ENCODE measurements at regions not wholly inside any gene's neighbourhood (a gene's known extent, or its start where the extent isn't known, plus 50 kb on each side); places are given as distances from the start of the nearest gene placed in this dataset.

DNA sequence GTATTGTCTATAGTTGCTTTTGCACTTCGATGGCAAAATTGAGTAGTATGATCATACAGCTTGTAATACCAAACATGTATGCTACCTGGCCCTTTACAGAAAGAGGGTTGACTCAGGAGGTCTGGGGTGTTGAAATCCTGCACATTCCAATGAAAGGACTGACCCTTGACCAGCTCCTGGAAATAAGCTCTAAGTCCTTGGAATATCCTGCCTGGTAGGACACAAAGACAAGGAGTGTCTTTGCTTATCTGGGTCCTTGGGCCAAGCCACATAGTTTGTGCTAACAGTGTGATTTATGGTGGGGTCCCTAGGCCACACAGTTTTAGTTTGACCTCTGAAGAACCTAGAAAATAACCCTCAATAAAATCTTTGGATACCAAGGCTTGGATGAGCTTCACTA, 89.3 kb upstream of the FTMT start:
- H2AK5ac ChIP-seq (ENCODE audit: low read depth, low read length), result no peak overlapping the region
- no peak overlapping the region for H4K91ac ChIP-seq (ENCODE audit: insufficient read depth, low read depth, low read length)
- ATAC-seq (ENCODE audit: low read depth) (no peak), DNase-seq (no peak)
- H3K4ac ChIP-seq (ENCODE audit: low read depth, low read length), result no peak overlapping the region
- H2AFZ ChIP-seq (replicated peaks; ENCODE audit: low read length, poor library complexity), result no peak overlapping the region
- H3K56ac ChIP-seq (ENCODE audit: extremely low read depth, insufficient read depth, low read length), result no peak overlapping the region; the same call in 1 of the 2 replicates
- ChIA-PET CTCF (no interaction called here), POLR2A (ENCODE audit: unreplicated experiment) (no interaction called here)
- no peak overlapping the region for H3K9ac ChIP-seq (ENCODE audit: low read depth, low read length)
- no peak overlapping the region for H2BK120ac ChIP-seq (ENCODE audit: low read depth, low read length)
- BruUV-seq (replicated peaks), result no TSS peak
- H4K5ac ChIP-seq (ENCODE audit: low read depth, low read length), result no peak overlapping the region
- H4K20me1 ChIP-seq (ENCODE audit: insufficient read depth, low read length), result no peaks in the 10 kb centered on the region
- H3K36me3 ChIP-seq (ENCODE audit: control insufficient read depth, insufficient read depth, low read length), result no peaks in the 10 kb centered on the region
- no peak overlapping the region for H4K8ac ChIP-seq (ENCODE audit: low read depth in 2 of 2, low read length in 2 of 2)
- no peaks in the 10 kb centered on the region for H3K79me1 ChIP-seq (ENCODE audit: low read depth in 1 of 2, low read length in 2 of 2)
- H3K4me3 ChIP-seq (ENCODE audit: insufficient read depth, low read depth, low read length), result no peak overlapping the region
- H3K9me3 ChIP-seq (ENCODE audit: control insufficient read depth, insufficient read depth, low read length), result no peaks in the 10 kb centered on the region
- in situ Hi-C loops (cut with MboI; ENCODE audit: low sequenced_read_pairs) (no loop called here), dilution Hi-C loops (cut with HindIII; ENCODE audit: low sequenced_read_pairs, unreplicated experiment) (no loop called here), intact Hi-C loops (cut with micrococcal nuclease) (no loop called here)
- H3K4me2 ChIP-seq (ENCODE audit: low read depth, low read length), result no peak overlapping the region
- TF ChIP-seq NFE2L2 (IDR thresholded peaks at IDR 0.05; ENCODE audit: low read depth, low read length) (no peak), SMC3 (IDR thresholded peaks at IDR 0.05; ENCODE audit: low read depth, low read length) (no peak), POLR2A (IDR thresholded peaks at IDR 0.05; ENCODE audit: low read depth, low read length) (no peak), CHD1 (IDR thresholded peaks at IDR 0.05; ENCODE audit: low read depth, low read length) (no peak), FOS (IDR thresholded peaks at IDR 0.05; ENCODE audit: low read depth, low read length) (no peak), RFX5 (IDR thresholded peaks at IDR 0.05; ENCODE audit: low read depth, low read length) (no peak), RAD21 (IDR thresholded peaks at IDR 0.05; ENCODE audit: low read length) (no peak), MAFK (IDR thresholded peaks at IDR 0.05; ENCODE audit: low read depth, low read length) (no peak), RCOR1 (IDR thresholded peaks at IDR 0.05; ENCODE audit: insufficient replicate concordance, low read length) (no peak), MAZ (IDR thresholded peaks at IDR 0.05; ENCODE audit: borderline replicate concordance, low read depth, low read length) (no peak), USF2 (IDR thresholded peaks at IDR 0.05; ENCODE audit: low read depth, low read length) (no peak), BHLHE40 (IDR thresholded peaks at IDR 0.05; ENCODE audit: low read depth, low read length) (no peak), ELK1 (IDR thresholded peaks at IDR 0.05; ENCODE audit: borderline replicate concordance, low read depth, low read length) (no peak), CEBPB (IDR thresholded peaks at IDR 0.05; ENCODE audit: low read depth, low read length) (no peak), MXI1 (IDR thresholded peaks at IDR 0.05; ENCODE audit: borderline replicate concordance, low read depth, low read length) (no peak)
- TF ChIP-seq, protein P1, sequence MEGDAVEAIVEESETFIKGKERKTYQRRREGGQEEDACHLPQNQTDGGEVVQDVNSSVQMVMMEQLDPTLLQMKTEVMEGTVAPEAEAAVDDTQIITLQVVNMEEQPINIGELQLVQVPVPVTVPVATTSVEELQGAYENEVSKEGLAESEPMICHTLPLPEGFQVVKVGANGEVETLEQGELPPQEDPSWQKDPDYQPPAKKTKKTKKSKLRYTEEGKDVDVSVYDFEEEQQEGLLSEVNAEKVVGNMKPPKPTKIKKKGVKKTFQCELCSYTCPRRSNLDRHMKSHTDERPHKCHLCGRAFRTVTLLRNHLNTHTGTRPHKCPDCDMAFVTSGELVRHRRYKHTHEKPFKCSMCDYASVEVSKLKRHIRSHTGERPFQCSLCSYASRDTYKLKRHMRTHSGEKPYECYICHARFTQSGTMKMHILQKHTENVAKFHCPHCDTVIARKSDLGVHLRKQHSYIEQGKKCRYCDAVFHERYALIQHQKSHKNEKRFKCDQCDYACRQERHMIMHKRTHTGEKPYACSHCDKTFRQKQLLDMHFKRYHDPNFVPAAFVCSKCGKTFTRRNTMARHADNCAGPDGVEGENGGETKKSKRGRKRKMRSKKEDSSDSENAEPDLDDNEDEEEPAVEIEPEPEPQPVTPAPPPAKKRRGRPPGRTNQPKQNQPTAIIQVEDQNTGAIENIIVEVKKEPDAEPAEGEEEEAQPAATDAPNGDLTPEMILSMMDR (conservative IDR thresholded peaks at IDR 0.05; ENCODE audit: low read depth, low read length), result no peak
- no peak overlapping the region for H2BK15ac ChIP-seq (ENCODE audit: low read depth, low read length)
- H2BK5ac ChIP-seq (ENCODE audit: low read depth, low read length, poor library complexity, severe bottlenecking), result no peak overlapping the region
- no peaks in the 10 kb centered on the region for H3K4me1 ChIP-seq (ENCODE audit: control insufficient read depth, insufficient read depth, low read length)
- H2BK20ac ChIP-seq (ENCODE audit: low read depth, low read length), result no peak overlapping the region
- H3K27me3 ChIP-seq (ENCODE audit: control insufficient read depth, insufficient read depth, low read length), result no peaks in the 10 kb centered on the region
- no peak overlapping the region for H3K27ac ChIP-seq (ENCODE audit: insufficient read depth, low read length)
- no peak overlapping the region for H3K14ac ChIP-seq (replicated peaks; ENCODE audit: low read depth, low read length)
- H3K23ac ChIP-seq (ENCODE audit: low read depth, low read length), result no peak overlapping the region
- no CpG with 5 or more reads among the region's 1 CpG for WGBS, 2 experiments (ENCODE audit: extremely low coverage in 2 of 2, insufficient read length in 1 of 2)
- H3K18ac ChIP-seq (ENCODE audit: low read depth, low read length), result no peak overlapping the region
- no peaks in the 10 kb centered on the region for H3K9me1 ChIP-seq (ENCODE audit: insufficient read depth, low read length)
- H2AK9ac ChIP-seq (replicated peaks; ENCODE audit: low read depth, low read length, poor library complexity), result no peak overlapping the region

All from IMR-90 (cell line).